Motor neuron (in vitro differentiated cells): ENCODE measurements at regions not wholly inside any gene's neighbourhood (a gene's known extent, or its start where the extent isn't known, plus 50 kb on each side); places are given as distances from the start of the nearest gene placed in this dataset.
"Not testable (repeated sequence)": the region's sequence is repeated elsewhere in the genome, so short reads cannot be mapped to it uniquely, and the experiment has no call there.

Source experiments
- ATAC-seq, 8 experiments: fragments of 200-7000 bp; cut with Tn5 transposase; replicated peaks in 6 of 8; 2 replicates each; pipeline ENCODE4 v1.8.0; 2021; ENCODE audit warnings: mild to moderate bottlenecking in 8 of 8, moderate library complexity in 8 of 8
- H3K27ac ChIP-seq, 2 donors: fragments of 250-450 bp; sonication (Bioruptor Pico); 2 replicates each; pipeline ENCODE4 v1.9.0; 2021; ENCODE audit warnings: antibody characterized with exemption in 2 of 2, mild to moderate bottlenecking in 2 of 2, moderate library complexity in 1 of 2
- H3K4me1 ChIP-seq, 2 donors: fragments of 250-450 bp; sonication (Bioruptor Pico); replicated peaks in 1 of 2; 2 replicates each; pipeline ENCODE4 v1.6.1; 2021; ENCODE audit warnings: antibody characterized with exemption in 2 of 2, mild to moderate bottlenecking in 2 of 2, moderate library complexity in 1 of 2
- H3K4me3 ChIP-seq, 5 donors: fragments of 250-450 bp; sonication (Bioruptor Pico); 2 replicates each; pipeline ENCODE4 v1.9.0; 2021; ENCODE audit warnings: antibody characterized with exemption in 5 of 5, mild to moderate bottlenecking in 5 of 5, moderate library complexity in 4 of 5
- WGBS, 10 experiments: fragments of 450-650 bp; shearing (Covaris generic); methylation state at CpG; one replicate each; pipeline ENCODE4 v1.0.0; 2022; 5-methylcytosine and 5-hydroxymethylcytosine counted together
- in situ Hi-C, 9 experiments: fragments of 400-800 bp; cut with MboI; loops; one replicate each; pipeline ENCODE4 v1.15.0; 2021; ENCODE audit warnings: low sequenced_read_pairs in 9 of 9, low pct_unique_long_range_greater_than_20kb in 2 of 9; ENCODE audit not compliant: unreplicated experiment in 9 of 9

DNA sequence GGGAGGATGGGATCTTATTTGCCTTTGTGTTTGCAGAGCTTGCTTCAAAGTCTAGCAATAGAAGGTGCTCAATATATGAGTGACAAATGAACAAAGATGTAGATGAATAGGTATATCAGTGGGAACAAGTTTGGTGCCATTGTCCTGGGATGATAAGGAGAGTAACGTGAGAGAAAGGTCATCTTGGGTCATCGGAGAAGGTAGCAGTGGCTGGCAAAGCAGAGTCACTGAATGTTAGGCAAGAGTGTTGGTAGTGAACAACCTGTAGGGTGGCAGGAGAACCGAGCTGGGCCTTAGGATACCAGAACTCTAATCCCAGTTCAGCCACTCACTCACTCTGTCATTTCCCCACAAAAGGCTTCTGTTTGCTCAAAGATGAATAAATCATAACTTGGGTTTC is 87.2 kb downstream of the CCDC71L start:
- no peak for ATAC-seq
- WGBS, 10 experiments, result 66 to 100% (median 77%) methylated on average over 1 to 3 of the region's 3 CpGs; no CpG with 5 or more reads in 3 of the 10 experiments
- in situ Hi-C loops, result no loop called here
- H3K27ac ChIP-seq, result no peak overlapping the region
- peaks cover 10 to 11% of the 10 kb centered on the region in 2 donors for H3K4me1 ChIP-seq
- H3K4me3 ChIP-seq, result no peak overlapping the region

DNA sequence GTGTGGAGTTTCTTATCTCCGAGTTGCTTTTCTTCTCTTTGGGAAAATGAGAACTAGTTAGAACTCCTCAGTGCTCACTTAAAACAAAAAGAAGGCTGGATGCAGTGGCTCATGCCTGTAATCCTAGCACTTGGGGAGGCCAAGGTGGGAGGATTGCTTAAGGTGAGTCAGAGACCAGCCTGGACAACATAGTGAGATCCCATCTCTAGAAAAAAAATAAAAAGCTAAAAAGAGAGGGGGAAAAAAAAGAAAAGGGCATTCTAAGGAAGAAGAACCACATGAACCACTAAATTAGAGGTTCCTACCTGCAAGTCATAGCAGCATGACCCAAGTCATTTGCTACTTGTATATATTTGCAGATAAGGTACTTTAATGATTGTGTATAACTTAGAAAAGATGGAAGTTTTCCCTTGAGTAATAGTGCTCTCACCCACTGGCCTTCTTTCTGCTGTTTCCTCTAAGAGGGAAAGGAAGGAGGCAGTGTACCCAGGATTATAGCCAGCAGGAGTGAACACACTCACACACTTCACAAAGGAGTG is 87.8 kb downstream of the CCDC71L start:
- in situ Hi-C loops, result no loop called here
- Histone ChIP-seq H3K27ac (no peak overlapping the region), H3K4me3 (no peak overlapping the region), H3K4me1 (peaks cover 15 to 16% of the 10 kb centered on the region in 2 donors)
- ATAC-seq, result no peak
- whole genome bisulfite sequencing, 10 experiments, result 20 to 100% (median 93%) methylated on average over 1 of the region's 1 CpG; no CpG with 5 or more reads in 2 of the 10 experiments

DNA sequence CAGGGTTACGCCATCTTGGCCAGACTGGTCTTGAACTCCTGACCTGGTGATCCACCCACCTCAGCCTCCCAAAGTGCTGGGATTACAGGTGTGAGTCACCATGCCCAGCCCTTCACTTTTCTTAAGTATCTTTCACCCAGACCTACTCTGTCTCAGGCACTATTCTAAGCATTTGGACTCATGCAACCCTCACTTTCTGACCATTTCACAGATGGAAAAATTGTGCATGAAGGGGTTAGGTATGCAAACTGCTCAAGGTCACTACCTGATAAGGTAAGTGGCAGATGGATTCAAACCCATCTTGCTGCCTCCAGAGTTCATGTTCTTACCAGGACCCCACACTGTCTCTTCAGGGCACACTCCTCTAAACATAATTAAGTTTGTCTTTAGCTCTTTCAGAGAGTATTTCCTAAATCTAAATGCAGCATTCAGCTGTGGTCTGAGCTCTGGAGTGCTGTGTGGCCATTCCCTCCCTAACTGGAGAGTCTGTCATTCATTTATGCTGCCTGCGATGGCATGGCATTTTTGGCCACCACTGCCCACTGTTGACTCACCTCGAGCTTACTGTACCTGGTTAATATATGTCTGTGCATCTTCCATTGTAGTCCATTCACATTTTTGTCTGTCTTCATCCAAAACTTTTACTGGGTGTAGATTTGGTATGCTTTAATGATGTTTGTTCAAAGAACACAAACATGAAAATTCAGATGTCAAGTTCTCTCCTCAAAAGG is 88.4 kb downstream of the CCDC71L start:
- in situ Hi-C loops, result no loop called here
- H3K4me1 ChIP-seq, result peaks cover 16 to 22% of the 10 kb centered on the region in 2 donors
- WGBS, 10 experiments, result 20 to 80% (median 80%) methylated on average over 1 to 2 of the region's 3 CpGs; no CpG with 5 or more reads in 3 of the 10 experiments

DNA sequence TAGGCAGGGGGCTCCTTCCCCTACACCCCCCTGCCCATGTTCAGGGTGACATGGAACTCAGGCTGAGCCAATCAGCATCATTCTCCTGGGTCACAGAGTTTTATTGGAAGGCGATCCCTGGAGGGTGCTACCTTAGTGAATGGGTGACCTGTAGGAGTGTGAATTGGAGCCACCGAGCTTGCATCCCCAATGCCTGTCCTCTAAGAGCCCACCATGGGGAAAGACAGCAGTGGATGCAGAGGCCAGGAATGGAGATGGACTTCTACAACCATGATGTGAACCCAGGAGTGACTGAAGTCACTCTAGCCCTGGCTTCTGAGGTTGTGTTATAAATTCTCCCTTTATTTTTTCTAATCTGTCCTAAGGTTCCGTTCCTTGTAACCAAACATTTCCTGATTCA is 89.4 kb downstream of the CCDC71L start:
- Histone ChIP-seq H3K4me1 (peaks cover 21 to 24% of the 10 kb centered on the region in 2 donors), H3K27ac (no peak overlapping the region), H3K4me3 (no peak overlapping the region)
- WGBS, 10 experiments, result 67 to 100% (median 93%) methylated on average over 1 to 2 of the region's 3 CpGs; no CpG with 5 or more reads in 1 of the 10 experiments
- in situ Hi-C loops, result no loop called here
- ATAC-seq, result no peak

More for the DNA sequence above, 88.4 kb downstream of the CCDC71L start:
- Histone ChIP-seq H3K4me3 (no peak overlapping the region), H3K27ac (no peak overlapping the region)
- ATAC-seq, result no peak

DNA sequence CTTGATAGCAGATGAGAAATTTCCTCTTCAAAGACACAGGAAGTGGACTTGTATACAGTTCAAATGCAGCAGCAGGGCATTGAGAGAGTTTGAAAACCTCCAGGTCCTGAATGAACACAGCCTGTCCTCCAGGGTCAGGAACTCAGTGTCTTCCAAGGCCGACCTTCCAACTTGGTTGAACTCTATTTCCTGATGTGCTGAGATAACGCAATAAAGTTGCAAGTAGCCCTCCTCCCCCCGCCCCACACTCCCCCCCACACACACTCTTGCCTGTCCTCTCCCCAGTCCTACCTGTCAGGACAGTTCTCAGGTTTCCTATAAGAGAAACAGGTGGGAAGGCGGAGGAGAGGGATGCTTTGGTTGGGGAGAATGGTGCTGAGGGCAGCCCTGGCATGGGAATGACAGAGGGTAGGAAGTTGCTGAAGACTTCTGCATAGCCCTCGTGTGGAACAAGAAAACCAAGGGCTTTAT is 90.0 kb downstream of the CCDC71L start:
- Histone ChIP-seq H3K4me1 (peaks cover 21 to 24% of the 10 kb centered on the region in 2 donors), H3K4me3 (no peak overlapping the region), H3K27ac (no peak overlapping the region)
- WGBS, 10 experiments, result 29 to 63% (median 55%) methylated on average over 1 to 2 of the region's 5 CpGs; no CpG with 5 or more reads in 6 of the 10 experiments
- no peak for ATAC-seq
- in situ Hi-C loops, result no loop called here

DNA sequence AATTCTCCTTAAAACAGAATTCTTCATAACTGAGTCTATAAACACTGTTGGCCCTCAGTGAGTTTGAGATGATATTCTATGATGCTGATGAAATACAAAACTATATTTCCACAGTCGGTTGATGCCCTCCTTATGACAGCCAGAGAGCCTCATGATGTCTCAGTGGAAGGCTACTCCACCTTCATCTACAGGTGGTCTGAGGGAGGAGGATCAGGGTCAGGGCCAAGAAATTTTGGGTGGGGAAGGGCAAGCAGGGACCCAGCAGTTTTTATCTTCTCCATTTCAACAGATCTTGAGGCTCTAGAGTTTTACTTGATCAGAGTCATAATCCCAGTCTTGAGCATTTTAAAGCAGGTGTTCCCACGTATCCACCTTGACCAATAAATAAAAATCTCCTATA is 90.8 kb downstream of the CCDC71L start:
- in situ Hi-C loops, result no loop called here
- Histone ChIP-seq H3K4me1 (peaks cover 21 to 24% of the 10 kb centered on the region in 2 donors), H3K4me3 (no peak overlapping the region), H3K27ac (no peak overlapping the region)
- no peak for ATAC-seq
- 20 to 100% (median 93%) methylated on average over 1 to 2 of the region's 2 CpGs; no CpG with 5 or more reads in 4 of the 10 experiments for WGBS, 10 experiments

DNA sequence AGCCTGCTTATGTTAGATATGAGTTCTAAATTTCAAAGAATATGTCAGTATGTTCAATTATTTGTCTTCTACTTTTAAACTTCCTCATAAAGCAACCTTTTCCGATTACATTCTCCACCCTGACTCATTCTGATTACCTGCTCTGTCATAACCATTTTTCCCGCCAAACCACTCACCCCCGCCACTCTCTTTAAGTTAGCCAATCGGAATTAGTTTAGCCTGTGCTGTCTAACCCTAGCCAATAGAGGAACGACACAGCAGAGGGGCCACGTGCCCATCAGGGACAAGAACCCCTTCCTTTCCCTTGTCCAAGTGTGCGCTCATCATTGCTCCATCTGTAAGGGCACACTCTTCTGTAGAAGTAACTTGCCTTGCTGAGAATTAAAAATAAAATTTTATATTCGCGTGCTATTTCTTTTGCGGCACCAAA is 91.4 kb downstream of the CCDC71L start:
- H3K4me1 ChIP-seq, result peaks cover 21 to 24% of the 10 kb centered on the region in 2 donors
- no peak for ATAC-seq
- H3K4me3 ChIP-seq, result no peak overlapping the region
- in situ Hi-C loops, result no loop called here
- 71 to 100% (median 95%) methylated on average over 3 to 10 of the region's 10 CpGs for WGBS, 10 experiments
- H3K27ac ChIP-seq, result peak overlapping the region; percentile 85 to 86

DNA sequence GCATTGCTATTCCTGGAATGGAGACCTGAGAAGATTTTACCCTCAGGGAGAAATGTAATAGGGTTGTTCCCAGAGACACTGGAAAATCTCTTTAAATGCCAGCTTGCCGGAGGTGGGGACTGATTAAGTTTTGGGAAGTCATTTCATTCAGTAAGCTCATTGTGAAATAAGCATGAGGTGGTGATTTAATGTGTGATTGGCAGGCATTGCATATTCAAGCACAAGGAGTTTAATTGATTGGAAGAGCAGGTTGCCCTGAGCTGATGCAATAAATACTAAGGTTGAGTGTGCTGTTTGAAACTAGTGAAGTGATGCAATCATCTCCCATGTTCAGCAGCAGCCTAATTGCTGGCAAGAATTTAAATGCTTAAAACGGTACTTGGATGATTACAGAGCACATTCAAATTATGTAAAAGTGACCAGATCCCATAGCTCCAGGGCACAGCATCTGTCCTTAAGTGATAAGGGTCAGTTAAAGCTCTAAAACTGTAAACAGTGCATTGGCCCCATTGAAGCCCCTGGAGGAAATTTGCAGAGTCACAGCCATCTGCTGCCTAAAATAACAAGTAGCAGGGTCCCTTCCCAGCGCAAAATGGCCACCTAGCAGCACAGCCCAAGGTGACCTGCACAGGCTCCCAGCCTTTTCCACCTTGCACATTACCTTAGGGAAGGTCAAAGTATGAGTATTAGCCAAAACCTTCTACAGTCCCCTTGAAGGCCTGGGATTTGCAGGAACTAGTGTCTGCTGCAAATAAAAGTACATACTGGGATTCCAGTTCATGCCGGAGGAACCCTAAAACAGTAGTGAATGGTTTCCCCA is 92.1 kb downstream of the CCDC71L start:
- ATAC-seq, result peak; percentile 83 to 94 (median 89)
- WGBS, 10 experiments, result 0 to 92% (median 50%) methylated on average over 1 to 3 of the region's 4 CpGs
- Histone ChIP-seq H3K4me1 (peaks cover 21 to 24% of the 10 kb centered on the region in 2 donors), H3K27ac (peak overlapping the region; percentile 85 to 86), H3K4me3 (no peak overlapping the region)
- in situ Hi-C loops, result no loop called here

DNA sequence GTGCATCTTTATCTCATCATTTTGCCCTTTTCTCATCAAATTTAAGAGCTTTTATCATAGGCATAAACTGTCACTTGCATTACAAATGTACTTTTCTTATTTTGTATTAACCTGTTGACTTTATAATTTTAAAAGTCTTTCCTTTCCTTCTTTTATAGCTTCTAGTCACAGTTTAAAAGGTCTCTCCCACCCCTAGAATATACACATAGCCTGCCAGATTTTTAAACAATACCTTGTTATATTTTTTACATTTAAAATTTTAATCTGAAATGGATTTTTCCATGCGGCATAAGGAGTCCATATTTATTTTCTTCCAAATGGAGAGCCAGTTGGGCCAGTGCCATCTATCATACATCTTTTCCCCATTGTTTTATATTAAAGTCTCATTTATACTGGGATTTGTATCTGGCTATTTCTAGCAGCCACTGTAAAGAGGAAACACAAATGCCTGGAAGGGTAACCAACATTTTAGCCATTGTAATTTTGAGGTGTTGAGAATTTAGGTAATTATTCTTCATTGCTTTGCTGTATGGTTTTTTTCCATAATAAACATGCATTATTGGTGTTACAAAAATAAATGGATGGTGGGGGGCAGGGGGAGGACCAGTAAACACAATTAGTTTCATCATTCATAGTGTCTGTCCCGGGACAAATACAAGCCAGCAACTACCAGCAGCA is 92.8 kb downstream of the CCDC71L start:
- in situ Hi-C loops, result no loop called here
- Histone ChIP-seq H3K4me1 (peaks cover 21 to 24% of the 10 kb centered on the region in 2 donors), H3K27ac (peak overlapping the region; percentile 85 to 86), H3K4me3 (no peak overlapping the region)
- 0 to 100% (median 50%) methylated on average over 1 to 2 of the region's 2 CpGs; no CpG with 5 or more reads in 1 of the 10 experiments for WGBS, 10 experiments
- peak in 1 of 8 experiments; percentile 19 for ATAC-seq

DNA sequence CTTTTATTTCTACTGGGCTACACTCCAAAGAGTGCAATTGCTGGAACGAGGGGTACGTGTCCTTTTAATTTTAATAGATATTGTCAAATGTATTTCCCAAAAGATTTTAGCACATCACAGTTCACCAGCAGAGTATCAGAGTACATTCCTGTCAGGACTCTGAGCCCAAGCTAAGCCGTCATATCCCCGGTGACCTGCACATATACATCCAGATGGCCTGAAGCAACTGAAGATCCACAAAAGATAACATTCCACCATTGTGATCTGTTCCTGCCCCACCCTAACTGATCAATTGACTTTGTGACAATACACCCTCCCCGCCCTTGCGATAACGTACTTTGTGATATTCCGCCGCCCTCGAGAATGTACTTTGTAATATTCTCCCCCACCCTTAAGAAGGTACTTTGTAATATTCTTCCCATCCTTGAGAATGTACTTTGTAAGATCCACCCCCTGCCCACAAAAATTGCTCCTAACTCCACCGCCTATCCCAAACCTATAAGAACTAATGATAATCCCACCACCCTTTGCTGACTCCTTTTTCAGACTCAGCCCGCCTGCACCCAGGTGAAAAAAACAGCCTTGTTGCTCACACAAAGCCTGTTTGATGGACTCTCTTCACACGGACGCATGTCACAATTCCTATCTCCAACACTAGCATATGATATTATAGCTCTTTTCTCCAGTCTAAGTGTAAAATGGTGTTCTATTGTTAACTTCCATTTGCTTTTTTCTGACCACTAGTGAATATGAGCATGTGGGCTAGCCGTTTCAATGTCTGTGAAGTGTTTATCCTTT is 93.6 kb downstream of the CCDC71L start:
- 44 to 100% (median 89%) methylated on average over 2 to 9 of the region's 15 CpGs for WGBS, 10 experiments
- in situ Hi-C loops, H3K27ac ChIP-seq, ATAC-seq, H3K4me3 ChIP-seq: not testable (repeated sequence)
- H3K4me1 ChIP-seq, result peaks cover 21 to 24% of the 10 kb centered on the region in 2 donors

DNA sequence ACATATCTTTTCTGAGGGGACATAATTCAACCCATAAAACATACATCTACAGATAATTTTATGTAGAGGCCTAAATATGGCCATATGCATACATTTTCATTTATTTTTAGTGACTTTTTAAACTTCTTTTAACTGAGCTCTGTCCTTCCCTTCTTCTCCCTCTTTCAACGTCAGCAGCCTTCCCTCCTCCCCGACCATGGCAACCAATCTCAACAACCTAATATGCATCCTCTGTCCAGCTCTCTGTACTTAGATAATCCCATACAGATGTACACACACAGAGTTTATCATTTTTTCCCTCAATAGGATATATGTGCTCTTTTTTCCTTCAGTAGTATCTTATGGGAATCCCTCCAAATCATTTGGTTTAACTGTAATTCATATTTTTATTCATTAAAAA is 94.3 kb downstream of the CCDC71L start:
- 28 to 100% (median 88%) methylated on average over 1 to 2 of the region's 2 CpGs; no CpG with 5 or more reads in 1 of the 10 experiments for WGBS, 10 experiments
- Histone ChIP-seq H3K4me3 (no peak overlapping the region), H3K27ac (no peak overlapping the region), H3K4me1 (peaks cover 21 to 24% of the 10 kb centered on the region in 2 donors)
- peak in 1 of 8 experiments; percentile 7 for ATAC-seq
- in situ Hi-C loops, result no loop called here

DNA sequence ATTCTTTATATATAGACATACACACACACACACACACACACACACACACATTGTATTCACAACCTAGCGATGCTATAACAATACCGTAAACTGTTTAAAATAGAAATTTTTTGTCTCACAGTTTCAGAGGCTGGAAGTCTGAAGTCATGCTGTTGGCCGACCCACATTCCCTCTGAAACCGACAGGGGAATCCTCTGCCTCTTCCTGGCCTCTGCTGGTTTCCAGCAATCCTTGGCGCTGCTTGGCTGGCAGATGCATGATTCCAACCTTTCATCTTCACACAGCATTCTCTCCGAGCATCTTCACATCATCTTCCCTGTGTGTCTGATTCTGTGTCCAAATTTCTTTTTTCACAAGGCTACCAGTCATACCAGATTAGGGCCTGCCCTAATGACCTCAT is 94.8 kb downstream of the CCDC71L start:
- WGBS, 10 experiments, result 69 to 100% (median 85%) methylated on average over 2 to 5 of the region's 6 CpGs; no CpG with 5 or more reads in 1 of the 10 experiments
- in situ Hi-C loops, result no loop called here
- peaks cover 21 to 24% of the 10 kb centered on the region in 2 donors for H3K4me1 ChIP-seq
- no peak for ATAC-seq
- H3K4me3 ChIP-seq, result no peak overlapping the region
- no peak overlapping the region for H3K27ac ChIP-seq
